ENCODE measurements at regions not wholly inside any gene's neighbourhood (a gene's known extent, or its start where the extent isn't known, plus 50 kb on each side); places are given as distances from the start of the nearest gene placed in this dataset.
"Not testable (repeated sequence)": the region's sequence is repeated elsewhere in the genome, so short reads cannot be mapped to it uniquely, and the experiment has no call there.

GRCh38 chr12:92416385-92416812, 270.8 kb upstream of the BTG1 start:
- DNase-seq = no peak

- no peak for DNase-seq
These were observed 268.8 kb upstream of the BTG1 start for GRCh38 chr12:92414170-92415070.

- no peak for DNase-seq
These were observed 267.6 kb upstream of the BTG1 start for GRCh38 chr12:92413286-92413685.

- no peak for DNase-seq
These were observed 267.2 kb upstream of the BTG1 start for GRCh38 chr12:92412856-92413255.

- DNase-seq = no peak
These were observed 266.0 kb upstream of the BTG1 start for GRCh38 chr12:92411687-92412086.

GRCh38 chr12:92408072-92408900, 262.6 kb upstream of the BTG1 start:
- no peak for DNase-seq

- DNase-seq = not testable (repeated sequence)
These were observed 260.9 kb upstream of the BTG1 start for GRCh38 chr12:92406404-92407070.

- not testable (repeated sequence) for DNase-seq
These were observed 260.2 kb upstream of the BTG1 start for GRCh38 chr12:92405801-92406251.

- DNase-seq = no peak
These were observed 259.3 kb upstream of the BTG1 start for GRCh38 chr12:92404921-92405320.

- no peak for DNase-seq
These were observed 258.7 kb upstream of the BTG1 start for GRCh38 chr12:92404259-92404894.

GRCh38 chr12:92403210-92404175, 257.8 kb upstream of the BTG1 start:
- no peak for DNase-seq

- no peak for DNase-seq
These were observed 256.8 kb upstream of the BTG1 start for GRCh38 chr12:92402415-92402814.

GRCh38 chr12:92400006-92400405, 254.4 kb upstream of the BTG1 start:
- DNase-seq = no peak

- DNase-seq = no peak
These were observed 253.1 kb upstream of the BTG1 start for GRCh38 chr12:92398565-92399309.

GRCh38 chr12:92396647-92397252, 251.1 kb upstream of the BTG1 start:
- DNase-seq = no peak

- DNase-seq = no peak
These were observed 249.7 kb upstream of the BTG1 start for GRCh38 chr12:92395322-92395721.

- DNase-seq = no peak
These were observed 249.2 kb upstream of the BTG1 start for GRCh38 chr12:92394895-92395294.

GRCh38 chr12:92393504-92393903, 247.9 kb upstream of the BTG1 start:
- no peak for DNase-seq

GRCh38 chr12:92391726-92392125, 246.1 kb upstream of the BTG1 start:
- DNase-seq = not testable (repeated sequence)

- no peak for DNase-seq
These were observed 243.8 kb upstream of the BTG1 start for GRCh38 chr12:92389466-92389865.
